Left ventricle myocardium superior (tissue), 1 donor: ENCODE measurements at regions not wholly inside any gene's neighbourhood (a gene's known extent, or its start where the extent isn't known, plus 50 kb on each side); places are given as distances from the start of the nearest gene placed in this dataset.
"Not testable (repeated sequence)": the region's sequence is repeated elsewhere in the genome, so short reads cannot be mapped to it uniquely, and the experiment has no call there.

Source experiments
- ATAC-seq: fragments of 200-7000 bp; cut with Tn5 transposase; one replicate; pipeline ENCODE4 v1.9.1; 2020; ENCODE audit warnings: mild to moderate bottlenecking, moderate library complexity
- DNase-seq: peaks from one replicate; pipeline ENCODE4 v3.0.0-alpha.2; 2020
- intact Hi-C: fragments of 100-400 bp; cut with micrococcal nuclease; formaldehyde crosslinking; loops from one replicate; pipeline ENCODE4 v1.11.0; 2022
- donor health status: DM: no; HTN: yes; CAD: no; lungs with severe emphysema.

DNA sequence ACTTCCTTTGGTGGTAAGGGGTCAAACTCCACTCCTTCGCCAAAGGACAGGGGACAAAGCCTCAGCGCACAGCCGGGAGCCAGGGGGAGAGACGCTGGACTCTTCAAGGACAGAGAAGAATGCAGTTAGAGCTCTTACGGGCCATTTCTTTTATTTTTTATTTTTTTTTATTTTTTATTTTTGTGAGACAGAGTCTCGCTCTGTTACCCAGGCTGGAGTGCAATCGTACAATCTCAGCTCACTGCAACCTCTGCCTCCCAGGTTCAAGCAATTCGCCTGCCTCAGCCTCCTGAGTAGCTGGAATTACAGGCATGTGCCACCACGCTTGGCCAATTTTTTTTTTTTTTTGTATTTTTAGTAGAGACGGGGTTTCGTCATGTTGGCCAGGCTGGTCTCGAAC, 93.2 kb upstream of the RPH3AL start, which contains the start of gene RFLNB:
Gene RFLNB (minus strand): TSS at position 101 of the 400 bp plus-strand sequence.
- ATAC-seq, DNase-seq, intact Hi-C loops: not testable (repeated sequence)

- DNase-seq (no peak), ATAC-seq (no peak)
- intact Hi-C loops = no loop called here
Observed at GRCh38 chr17:444879-445454, 92.4 kb upstream of the RPH3AL start.

- DNase-seq = no peak
- no peak for ATAC-seq
- intact Hi-C loops = no loop called here
Observed at GRCh38 chr17:443109-443508, 90.5 kb upstream of the RPH3AL start.

DNA sequence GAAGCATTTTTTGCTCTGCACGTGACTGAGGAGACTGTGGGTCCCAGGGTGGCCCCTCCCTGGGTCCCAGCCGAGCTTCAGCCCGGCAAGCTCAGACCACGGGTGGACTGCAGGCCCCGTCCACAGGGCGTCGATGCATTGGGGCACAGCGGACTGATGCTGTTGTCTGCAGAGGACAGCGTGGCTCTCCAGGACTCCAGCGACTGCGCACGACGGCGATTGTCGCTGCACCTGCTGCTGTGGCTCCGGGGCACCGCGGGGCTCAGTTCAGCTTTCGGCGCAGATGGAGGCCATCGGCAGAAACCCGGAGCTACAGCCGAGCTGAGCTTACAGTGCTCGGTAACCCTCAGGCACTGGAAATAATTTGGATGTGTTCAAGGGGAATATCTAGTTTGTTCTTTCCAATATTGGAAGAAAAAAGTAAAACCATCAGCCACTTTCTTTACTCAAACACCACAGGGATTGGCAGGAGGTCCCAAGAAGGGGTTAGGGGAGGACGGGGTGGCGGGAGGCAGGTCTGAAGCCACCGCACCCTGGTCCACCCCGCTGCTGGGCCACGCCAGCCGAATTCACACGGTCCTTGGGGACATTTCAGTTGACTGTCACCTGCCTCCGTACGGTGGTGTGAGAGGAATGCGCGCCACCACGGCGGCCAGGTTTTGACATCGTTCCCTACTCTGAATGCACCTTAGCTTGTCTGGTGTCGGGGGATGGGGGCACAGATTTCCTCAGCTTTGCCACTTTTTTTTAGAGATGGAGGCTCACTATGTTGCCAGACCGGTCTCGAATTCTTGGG, 88.7 kb upstream of the RPH3AL start:
- ATAC-seq (no peak), DNase-seq (no peak)
- intact Hi-C loops = no loop called here

- intact Hi-C loops = no loop called here
- ATAC-seq = no peak
- DNase-seq = no peak
Observed at GRCh38 chr17:438191-438590, 85.6 kb upstream of the RPH3AL start.

DNA sequence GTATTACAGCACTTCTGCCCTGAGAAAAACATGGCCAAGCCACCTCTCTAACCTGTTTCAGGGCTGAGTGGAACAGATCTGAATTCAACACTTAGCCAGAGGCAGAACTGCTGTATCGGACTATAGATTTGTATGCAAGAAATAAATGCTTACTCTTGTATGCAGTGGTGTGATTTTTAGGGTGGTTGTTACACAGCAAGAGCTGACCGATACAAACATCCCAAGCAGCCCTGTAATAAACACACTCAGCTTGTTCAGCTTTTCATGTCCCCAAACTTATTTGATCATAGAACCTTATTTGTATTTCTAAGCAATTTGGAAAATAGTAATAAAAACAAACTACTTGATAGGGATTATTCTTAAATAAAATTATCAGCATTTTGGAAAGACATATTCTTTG, 84.9 kb upstream of the RPH3AL start:
- ATAC-seq = no peak
- DNase-seq = no peak
- intact Hi-C loops = no loop called here

DNA sequence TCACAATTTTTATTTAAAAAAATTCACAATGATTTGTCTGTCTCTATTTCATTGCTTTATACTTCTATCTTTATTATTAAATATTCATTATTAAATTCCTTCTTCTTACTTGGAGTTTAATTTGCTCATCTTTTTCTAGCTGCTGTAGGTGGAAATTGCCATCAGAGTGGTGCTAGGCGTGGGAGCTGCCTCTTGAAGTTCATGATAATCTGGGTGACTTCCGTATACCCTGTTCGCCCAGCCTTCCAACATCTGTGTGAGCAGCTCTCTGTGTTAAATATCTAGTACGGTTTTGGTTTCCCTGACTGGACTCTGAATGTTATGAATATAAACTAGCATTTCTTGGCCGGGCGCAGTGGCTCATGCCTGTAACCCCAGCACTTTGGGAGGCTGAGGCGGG, 84.0 kb upstream of the RPH3AL start:
- intact Hi-C loops = no loop called here
- ATAC-seq = no peak
- DNase-seq = no peak

GRCh38 chr17:432471-432870, 79.9 kb upstream of the RPH3AL start:
- intact Hi-C loops = not testable (repeated sequence)

DNA sequence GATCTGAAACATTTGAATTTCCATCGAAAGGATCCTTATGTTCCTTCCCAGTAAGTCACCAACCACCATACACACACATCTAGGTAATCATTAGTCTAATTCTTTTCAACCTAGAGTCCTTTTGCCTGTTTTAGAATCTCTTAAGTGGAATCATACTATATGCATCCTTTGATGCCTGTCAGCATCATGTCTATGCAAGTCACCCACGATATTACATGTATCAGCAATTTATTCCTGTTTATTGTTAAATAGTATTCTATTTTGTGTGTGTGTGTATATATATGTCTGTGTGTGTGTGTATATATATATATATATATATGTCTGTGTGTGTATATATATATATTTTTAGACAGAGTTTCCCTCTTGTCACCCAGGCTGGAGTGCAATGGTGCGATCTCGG, 78.9 kb upstream of the RPH3AL start:
- DNase-seq = no peak
- ATAC-seq = no peak
- intact Hi-C loops = no loop called here

More at GRCh38 chr17:432471-432870, 79.9 kb upstream of the RPH3AL start:
- not testable (repeated sequence) for ATAC-seq, DNase-seq

GRCh38 chr17:429589-429988, 77.0 kb upstream of the RPH3AL start:
- intact Hi-C loops = no loop called here
- ATAC-seq (no peak), DNase-seq (no peak)

DNA sequence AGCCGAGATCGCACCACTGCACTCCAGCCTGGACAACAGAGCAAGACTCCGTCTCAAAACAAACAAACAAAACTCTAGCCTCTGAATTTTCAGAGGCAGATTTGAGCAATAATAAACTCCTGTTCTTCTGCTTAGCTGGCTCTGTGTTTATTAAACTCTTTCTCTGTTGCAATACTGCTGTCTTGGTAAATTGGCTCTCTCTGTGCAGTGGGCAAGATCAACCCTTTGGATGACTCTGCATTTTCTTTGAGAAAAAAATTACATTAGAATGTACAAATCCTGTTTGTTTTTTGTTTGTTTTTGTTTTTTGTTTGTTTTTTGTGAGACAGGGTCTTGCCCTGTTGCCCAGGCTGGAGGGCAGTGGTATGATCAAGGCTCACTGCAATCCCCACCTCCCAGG, 75.8 kb upstream of the RPH3AL start:
- no peak for ATAC-seq
- no peak for DNase-seq
- intact Hi-C loops = no loop called here

- intact Hi-C loops = no loop called here
- DNase-seq = no peak
- no peak for ATAC-seq
Observed at GRCh38 chr17:427891-428290, 75.3 kb upstream of the RPH3AL start.

DNA sequence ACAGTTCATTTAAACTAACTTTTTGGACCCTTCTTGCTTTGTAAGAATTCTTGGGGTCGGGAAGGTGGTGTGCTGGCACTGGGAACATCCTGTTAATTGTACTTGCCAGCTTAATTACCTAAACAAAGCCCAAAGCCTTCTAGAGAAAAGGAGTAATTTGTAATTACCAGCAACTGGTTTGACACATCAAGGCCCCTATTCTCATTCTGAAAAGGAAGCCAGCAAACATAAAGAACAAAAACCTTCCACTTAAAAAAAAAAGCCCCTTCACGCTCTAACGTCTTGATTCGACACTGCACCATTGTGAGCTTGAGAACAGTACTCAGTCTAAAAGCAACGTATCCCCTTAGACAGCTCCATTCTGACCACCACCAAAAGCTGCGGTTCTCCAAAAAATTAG, 74.7 kb upstream of the RPH3AL start:
- ATAC-seq = no peak
- DNase-seq = no peak
- intact Hi-C loops = no loop called here

DNA sequence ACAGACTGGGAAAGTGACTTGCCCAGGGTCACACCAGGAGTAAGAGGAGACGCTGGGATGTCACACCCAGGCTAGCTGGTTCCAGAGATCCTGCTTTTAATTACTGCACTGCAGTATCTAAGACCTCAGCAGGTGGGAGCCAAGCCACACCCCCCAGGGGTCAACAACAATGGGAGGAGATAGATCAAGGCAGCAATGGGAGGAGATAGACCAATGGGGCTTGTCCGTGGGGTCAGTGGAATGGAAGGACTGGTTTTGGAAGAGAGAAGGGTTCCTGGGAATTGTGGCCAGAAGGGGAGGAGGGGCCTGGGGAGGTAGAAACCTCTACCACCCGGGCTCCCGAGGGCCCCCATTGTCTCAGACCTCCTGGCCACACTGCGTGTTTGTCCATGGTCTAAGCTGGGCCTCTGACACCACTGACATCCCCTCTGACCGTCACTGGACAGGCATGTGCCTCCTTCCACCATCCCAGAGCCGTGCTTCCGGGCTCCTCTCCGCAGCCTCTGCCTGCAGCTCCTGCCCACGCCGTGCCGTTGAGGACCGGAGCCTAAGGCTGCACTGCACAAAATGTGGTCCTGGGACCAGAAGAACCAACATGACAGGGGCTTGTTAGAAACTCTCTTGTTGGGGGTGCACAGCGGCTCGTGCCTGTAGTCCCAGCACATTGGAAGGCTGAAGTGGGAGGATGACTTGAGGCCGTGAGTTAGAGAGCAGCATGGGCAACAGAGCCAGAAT, 69.8 kb upstream of the RPH3AL start:
- no peak for ATAC-seq
- DNase-seq = no peak

DNA sequence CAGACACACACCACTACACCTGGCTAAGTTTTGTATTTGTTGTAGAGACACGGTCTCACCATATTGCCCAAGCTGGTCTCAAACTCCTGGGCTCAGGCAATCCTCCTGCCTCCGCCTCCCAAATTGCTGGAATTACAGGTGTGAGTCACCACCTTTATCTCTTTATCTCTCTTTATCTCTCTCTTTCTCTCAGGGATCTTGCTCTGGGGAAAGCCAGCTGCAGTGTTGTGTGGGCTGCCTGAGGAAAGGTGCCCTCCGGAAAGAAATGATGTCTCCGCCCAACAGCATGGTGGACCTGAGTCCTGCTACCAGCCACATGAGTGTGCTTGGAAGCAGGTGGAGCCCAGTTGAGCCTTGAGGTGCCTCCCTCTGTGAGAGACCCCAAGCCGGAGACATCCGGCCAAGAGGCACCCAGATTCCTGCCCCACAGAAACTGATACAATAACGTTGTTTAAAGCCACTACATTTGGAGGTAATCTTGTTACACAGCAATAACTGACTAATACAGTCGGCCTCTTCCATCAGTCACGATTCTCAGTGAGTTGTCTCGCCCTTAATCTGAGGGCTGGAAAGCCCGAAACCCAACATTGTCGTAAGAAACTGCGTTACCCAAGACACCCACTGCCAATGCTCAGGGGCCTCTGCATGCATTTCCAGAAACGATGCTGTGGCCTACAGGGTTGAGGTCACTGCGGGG, 68.0 kb upstream of the RPH3AL start:
- DNase-seq (no peak), ATAC-seq (no peak)
- intact Hi-C loops = no loop called here

More for the DNA sequence above, 69.8 kb upstream of the RPH3AL start:
- intact Hi-C loops = no loop called here

DNA sequence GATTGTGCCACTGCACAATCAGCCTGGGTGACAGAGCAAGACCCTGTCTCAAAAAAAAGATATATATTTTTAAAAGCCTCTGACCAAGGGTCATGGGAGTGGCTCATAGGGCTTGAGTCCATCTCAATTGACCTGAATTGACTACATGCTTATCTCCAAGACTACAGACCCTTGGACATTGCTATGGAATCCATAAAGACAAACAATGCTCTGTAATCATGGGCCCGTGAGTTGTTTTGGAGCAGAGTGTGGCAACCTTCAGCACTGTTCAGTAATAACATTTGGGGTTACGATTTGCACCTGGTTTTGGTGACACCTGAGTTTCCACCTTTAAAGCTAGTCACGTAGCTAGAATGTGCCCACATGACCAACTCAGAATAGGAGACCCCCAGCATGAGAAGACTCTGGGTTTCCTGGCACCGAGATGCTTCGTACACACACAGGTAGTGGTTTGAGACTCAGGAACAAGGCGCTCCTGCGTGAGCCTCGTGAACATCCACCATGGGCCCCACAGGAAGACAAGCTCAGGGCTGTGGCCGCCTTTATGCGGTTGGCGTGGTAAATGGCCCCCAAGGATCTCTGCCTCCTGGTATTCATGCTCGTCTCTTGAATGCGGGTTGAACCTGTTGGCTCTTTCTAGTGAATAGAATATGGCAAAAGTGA, 66.6 kb upstream of the RPH3AL start:
- ATAC-seq (no peak), DNase-seq (no peak)
- intact Hi-C loops = no loop called here

DNA sequence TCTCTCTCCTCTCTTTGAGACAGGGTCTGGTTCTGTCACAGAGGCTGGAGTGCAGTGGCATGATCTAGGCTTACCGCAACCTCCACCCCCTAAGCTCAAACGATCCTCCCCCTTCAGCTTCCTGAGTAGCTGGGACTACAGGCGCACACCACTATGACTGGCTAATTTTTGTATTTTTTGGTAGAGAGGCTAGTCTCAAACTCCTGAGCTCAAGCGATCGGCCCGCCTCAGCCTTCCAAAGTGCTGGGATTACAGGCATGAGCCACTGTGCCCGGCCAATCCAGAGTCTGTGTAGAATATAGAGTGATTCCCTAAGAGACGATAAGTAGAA, 65.8 kb upstream of the RPH3AL start:
- DNase-seq (no peak), ATAC-seq (no peak)
- intact Hi-C loops = no loop called here

- ATAC-seq (no peak), DNase-seq (no peak)
- intact Hi-C loops = no loop called here
Observed at GRCh38 chr17:417691-418420, 65.2 kb upstream of the RPH3AL start.
